Loucy (cell line): ENCODE measurements at regions not wholly inside any gene's neighbourhood (a gene's known extent, or its start where the extent isn't known, plus 50 kb on each side); places are given as distances from the start of the nearest gene placed in this dataset.

Experiments
- H2AFZ ChIP-seq: fragments of 200-600 bp; sonication (generic); 2 replicates; pipeline ENCODE4 v1.6.0; 2016; ENCODE audit warnings: antibody characterized with exemption, mild to moderate bottlenecking, low read length, moderate library complexity
- H3F3A ChIP-seq: fragments of 200-600 bp; 2 replicates; pipeline ENCODE4 v1.6.0; 2016; ENCODE audit warnings: antibody characterized with exemption, low read depth, mild to moderate bottlenecking
- H3K27me3 ChIP-seq: fragments of 200-600 bp; sonication (generic); 2 replicates; pipeline ENCODE4 v1.6.1; 2014; ENCODE audit warnings: low read length, mild to moderate bottlenecking; ENCODE audit not compliant: insufficient read depth, poor library complexity, severe bottlenecking
- H3K36me3 ChIP-seq: fragments of 200-600 bp; sonication (generic); 2 replicates; pipeline ENCODE4 v1.6.1; 2016; ENCODE audit warnings: low read length; ENCODE audit not compliant: insufficient read depth
- H3K4me1 ChIP-seq: fragments of 200-600 bp; sonication (generic); 2 replicates; pipeline ENCODE4 v1.5.1; 2014; ENCODE audit warnings: low read length, mild to moderate bottlenecking; ENCODE audit not compliant: insufficient read depth, poor library complexity, severe bottlenecking
- H3K4me2 ChIP-seq: fragments of 200-600 bp; sonication (generic); 2 replicates; pipeline ENCODE4 v1.6.0; 2014; ENCODE audit warnings: antibody characterized with exemption, low read length, low read depth, mild to moderate bottlenecking; ENCODE audit not compliant: poor library complexity, severe bottlenecking
- H3K4me3 ChIP-seq: fragments of 200-600 bp; sonication (generic); 2 replicates; pipeline ENCODE4 v1.5.1; 2014; ENCODE audit warnings: low read length, mild to moderate bottlenecking, mixed read lengths; ENCODE audit not compliant: poor library complexity, severe bottlenecking
- H3K79me2 ChIP-seq: fragments of 200-600 bp; sonication (generic); 2 replicates; pipeline ENCODE4 v1.6.1; 2014; ENCODE audit warnings: low read length; ENCODE audit not compliant: insufficient read depth
- H3K9ac ChIP-seq: fragments of 200-600 bp; sonication (generic); 2 replicates; pipeline ENCODE4 v1.6.0; 2014; ENCODE audit warnings: mild to moderate bottlenecking, low read depth, low read length, moderate library complexity; ENCODE audit not compliant: poor library complexity, severe bottlenecking
- H3K9me2 ChIP-seq: fragments of 200-600 bp; sonication (generic); replicated peaks from 2 replicates; pipeline ENCODE4 v1.6.1; 2016; ENCODE audit warnings: low read depth, low read length, mixed read lengths
- H3K9me3 ChIP-seq: fragments of 200-600 bp; sonication (generic); 2 replicates; pipeline ENCODE4 v1.6.1; 2014; ENCODE audit warnings: mild to moderate bottlenecking, antibody characterized with exemption, low read length, low read depth; ENCODE audit not compliant: insufficient read depth
- H4K20me1 ChIP-seq: fragments of 200-600 bp; sonication (generic); 2 replicates; pipeline ENCODE4 v1.6.0; 2014; ENCODE audit warnings: antibody characterized with exemption, low read length, mild to moderate bottlenecking; ENCODE audit not compliant: insufficient read depth, poor library complexity, severe bottlenecking
- CTCF ChIP-seq: fragments of 200-600 bp; sonication (generic); conservative IDR thresholded peaks from 2 replicates; pipeline ENCODE4 v1.5.1; 2014; ENCODE audit warnings: mild to moderate bottlenecking, antibody characterized with exemption, low read length
- EZH2phosphoT487 ChIP-seq: fragments of 200-600 bp; IDR thresholded peaks from 2 replicates; pipeline ENCODE4 v1.6.1; 2018; ENCODE audit warnings: antibody characterized with exemption, mild to moderate bottlenecking, moderate library complexity, borderline replicate concordance

GRCh38 chr18:44061438-44061837 lies 619.2 kb upstream of the SETBP1 start:
- Histone ChIP-seq H3K4me2 (no peak overlapping the region), H3K4me1 (no peaks in the 10 kb centered on the region), H4K20me1 (no peaks in the 10 kb centered on the region), H3K9ac (no peak overlapping the region), H2AFZ (no peak overlapping the region), H3K4me3 (no peak overlapping the region), H3K79me2 (no peaks in the 10 kb centered on the region), H3K9me2 (no peaks in the 10 kb centered on the region), H3K9me3 (no peaks in the 10 kb centered on the region), H3K27me3 (no peaks in the 10 kb centered on the region), H3F3A (no peaks in the 10 kb centered on the region), H3K36me3 (no peaks in the 10 kb centered on the region)
- TF ChIP-seq CTCF (no peak), EZH2phosphoT487 (no peak)

DNA sequence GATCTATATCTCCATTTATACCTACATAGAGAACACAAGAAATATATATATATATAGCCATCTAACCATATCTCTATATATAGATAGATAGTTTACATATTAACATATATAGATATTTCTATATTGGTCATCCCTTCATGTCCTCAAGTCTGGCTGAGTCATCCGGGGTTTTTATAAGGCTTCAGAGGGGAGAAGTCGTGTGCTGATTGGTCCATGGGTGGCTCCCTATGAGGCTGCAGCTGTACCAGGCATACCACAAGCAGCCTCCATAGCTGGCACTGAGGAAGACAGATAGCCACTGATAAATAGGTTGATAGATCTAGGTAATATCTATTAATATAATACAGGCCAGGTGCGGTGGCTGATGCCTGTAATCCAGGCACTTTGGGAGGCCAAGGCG lies 618.3 kb upstream of the SETBP1 start:
- H3F3A ChIP-seq = no peaks in the 10 kb centered on the region
- no peak overlapping the region for H3K4me2 ChIP-seq
- H3K4me1 ChIP-seq = no peaks in the 10 kb centered on the region
- TF ChIP-seq CTCF (no peak), EZH2phosphoT487 (no peak)
- no peaks in the 10 kb centered on the region for H3K27me3 ChIP-seq
- no peak overlapping the region for H2AFZ ChIP-seq
- no peaks in the 10 kb centered on the region for H4K20me1 ChIP-seq
- H3K9ac ChIP-seq = no peak overlapping the region
- H3K9me2 ChIP-seq = no peaks in the 10 kb centered on the region
- no peak overlapping the region for H3K4me3 ChIP-seq
- H3K9me3 ChIP-seq = no peaks in the 10 kb centered on the region
- no peaks in the 10 kb centered on the region for H3K36me3 ChIP-seq
- no peaks in the 10 kb centered on the region for H3K79me2 ChIP-seq

DNA sequence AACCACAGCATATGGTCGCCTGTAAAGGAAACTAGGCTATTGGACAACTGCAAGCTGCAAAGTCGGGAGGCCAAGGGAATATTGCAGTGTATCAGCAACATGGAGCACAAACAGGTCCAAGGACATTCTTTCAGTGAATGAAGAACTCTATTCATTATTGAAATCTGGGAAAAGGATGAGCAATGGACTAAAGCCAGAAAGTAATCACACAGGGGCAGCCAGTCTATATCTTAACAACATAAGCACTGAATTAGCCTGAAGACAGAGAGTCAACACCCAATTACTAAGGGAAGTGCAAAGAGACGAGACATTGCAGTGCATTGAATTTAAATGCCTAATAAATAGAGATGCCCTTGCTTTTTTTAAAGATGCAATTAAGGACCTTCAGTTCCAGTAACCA lies 615.5 kb upstream of the SETBP1 start:
- Histone ChIP-seq H3K27me3 (no peaks in the 10 kb centered on the region), H2AFZ (no peak overlapping the region), H3K4me3 (no peak overlapping the region), H3K36me3 (no peaks in the 10 kb centered on the region), H3K9me2 (no peaks in the 10 kb centered on the region), H3K9ac (no peak overlapping the region), H3K9me3 (no peaks in the 10 kb centered on the region), H3K4me2 (no peak overlapping the region), H3K4me1 (no peaks in the 10 kb centered on the region), H3K79me2 (no peaks in the 10 kb centered on the region), H4K20me1 (no peaks in the 10 kb centered on the region), H3F3A (no peaks in the 10 kb centered on the region)
- no peak for TF ChIP-seq EZH2phosphoT487
- TF ChIP-seq CTCF = no peak
